OCI-LY3 (cell line): ENCODE measurements at regions not wholly inside any gene's neighbourhood (a gene's known extent, or its start where the extent isn't known, plus 50 kb on each side); places are given as distances from the start of the nearest gene placed in this dataset.

ENCODE experiments used
- CTCF ChIP-seq: fragments of 200-600, 300-600 bp; sonication (generic); IDR thresholded peaks from 2 replicates; pipeline ENCODE4 v1.5.1; 2014; ENCODE audit warnings: antibody characterized with exemption, low read length, low read depth
- EZH2phosphoT487 ChIP-seq: fragments of 200-600 bp; shearing (Covaris generic); IDR thresholded peaks from 2 replicates; pipeline ENCODE4 v1.6.1; 2018; ENCODE audit warnings: antibody characterized with exemption, mixed run types, low read depth

- no peak for TF ChIP-seq CTCF
- no peak for TF ChIP-seq EZH2phosphoT487
These were observed 58.1 kb upstream of the GPR26 start for GRCh38 chr10:123608047-123608446.
